HG03064 (cell line): ENCODE measurements at regions not wholly inside any gene's neighbourhood (a gene's known extent, or its start where the extent isn't known, plus 50 kb on each side); places are given as distances from the start of the nearest gene placed in this dataset.

ENCODE experiments used
- ATAC-seq: cut with Tn5 transposase; IDR thresholded peaks from one replicate; pipeline ENCODE4 v1.9.1; 2021; ENCODE audit warnings: low read depth; ENCODE audit not compliant: unreplicated experiment

DNA sequence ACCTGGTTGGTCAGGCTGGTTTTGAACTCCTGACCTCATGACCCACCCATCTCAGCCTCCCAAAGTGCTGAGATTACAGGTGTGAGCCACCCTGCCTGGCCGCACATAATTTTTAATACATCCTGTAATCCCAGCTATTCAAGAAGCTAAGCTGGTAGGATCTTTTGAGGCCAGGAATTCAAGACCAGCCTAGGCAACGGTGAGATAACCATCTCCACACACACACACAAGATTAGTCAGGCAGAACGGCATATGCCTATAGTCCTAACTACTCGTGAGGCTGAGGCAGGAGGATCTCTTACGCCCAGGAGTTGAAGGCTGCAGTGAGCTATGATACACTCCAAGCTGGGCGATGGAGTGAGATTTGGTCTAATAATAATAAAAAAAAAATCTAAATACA, 212.4 kb upstream of the NEIL3 start:
- ATAC-seq: no peak

GRCh38 chr4:177099211-177099610, 210.5 kb upstream of the NEIL3 start:
- ATAC-seq: no peak

DNA sequence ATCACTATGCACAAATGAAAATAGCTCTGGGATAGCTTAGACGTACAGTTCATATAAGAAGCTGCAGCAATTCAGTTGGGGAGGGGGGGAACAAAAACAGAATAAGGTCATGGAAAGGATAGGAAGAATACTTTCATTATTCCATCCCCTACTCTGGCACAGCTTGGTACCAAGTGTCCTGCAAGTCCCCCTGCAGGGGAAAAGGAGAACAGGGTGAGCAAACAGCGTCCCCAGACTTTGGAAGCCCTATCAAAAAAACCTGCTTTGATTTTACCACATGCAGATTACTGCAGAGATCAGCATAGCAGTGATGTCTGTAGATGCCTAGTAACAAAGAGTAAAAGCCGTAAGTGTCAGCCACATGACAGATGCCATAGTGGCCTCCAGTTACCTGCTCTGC, 209.4 kb upstream of the NEIL3 start:
- ATAC-seq: no peak

DNA sequence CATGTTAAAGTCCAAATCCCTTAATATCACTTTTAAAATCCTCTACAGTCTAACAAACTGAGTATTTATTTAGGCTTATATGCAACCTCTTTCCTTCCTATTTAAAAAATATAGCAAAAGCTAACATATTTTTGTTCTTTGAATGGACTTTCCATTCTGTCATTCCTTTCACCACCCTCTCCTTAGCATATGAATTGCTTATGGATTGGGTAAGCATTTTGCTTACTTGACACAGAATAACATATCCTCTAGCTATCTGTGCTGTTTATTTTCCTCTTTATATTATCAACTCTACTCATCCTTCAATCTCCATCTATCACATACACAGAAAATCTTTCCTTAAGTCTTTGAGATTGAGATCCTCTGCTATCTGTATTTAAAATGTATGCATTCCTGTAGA, 206.1 kb upstream of the NEIL3 start:
- no peak for ATAC-seq

- no peak for ATAC-seq
These were observed 204.1 kb upstream of the NEIL3 start for GRCh38 chr4:177105536-177105935.

DNA sequence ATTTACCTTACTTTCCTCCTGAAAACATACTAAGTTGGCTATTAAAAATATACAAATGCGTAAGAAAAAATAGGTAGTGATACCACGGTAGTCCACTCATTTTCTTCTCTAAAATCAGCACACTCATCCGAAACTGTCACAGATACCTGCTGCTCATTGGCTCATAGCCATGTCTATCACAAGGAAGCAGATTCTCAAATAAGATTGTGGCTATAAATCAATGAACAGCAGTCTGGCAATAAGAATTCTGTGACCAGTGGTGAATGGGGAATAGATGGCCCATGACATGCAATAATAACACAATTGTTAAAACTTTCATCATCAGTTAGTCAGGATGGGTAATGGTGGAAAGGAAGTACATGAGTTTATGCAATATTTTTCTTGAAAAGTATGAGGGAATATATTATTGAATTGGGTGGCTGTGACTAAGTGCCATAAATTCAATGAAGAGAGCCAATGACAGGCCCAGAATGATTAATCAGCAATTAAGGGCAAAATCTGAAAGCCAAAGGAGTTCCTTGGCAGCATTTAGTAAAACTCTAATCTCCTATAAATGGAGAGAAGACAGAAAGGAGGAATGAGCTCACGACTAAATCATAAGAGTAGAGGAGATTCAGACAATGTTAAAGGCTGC, 202.3 kb upstream of the NEIL3 start:
- no peak for ATAC-seq

DNA sequence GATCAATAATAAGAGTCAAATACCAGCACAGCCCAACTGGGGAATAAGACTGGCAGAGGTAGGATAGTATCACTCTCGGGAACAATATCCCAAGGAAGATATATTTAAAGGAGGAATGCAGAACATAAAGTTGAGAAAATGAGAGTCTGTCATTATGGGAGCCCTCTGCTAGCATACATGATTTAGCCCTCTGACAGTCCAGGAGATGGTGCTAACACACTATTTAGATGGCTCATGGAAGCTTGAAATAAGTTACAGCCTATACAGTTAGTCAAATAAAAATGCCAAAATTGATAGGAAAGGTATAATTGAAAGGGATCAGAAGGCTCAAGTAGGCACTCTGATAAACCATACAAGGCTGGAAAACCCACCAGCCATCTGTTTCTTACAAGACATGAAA, 201.0 kb upstream of the NEIL3 start:
- ATAC-seq: no peak

- no peak for ATAC-seq
These were observed 199.9 kb upstream of the NEIL3 start for GRCh38 chr4:177109769-177110168.

DNA sequence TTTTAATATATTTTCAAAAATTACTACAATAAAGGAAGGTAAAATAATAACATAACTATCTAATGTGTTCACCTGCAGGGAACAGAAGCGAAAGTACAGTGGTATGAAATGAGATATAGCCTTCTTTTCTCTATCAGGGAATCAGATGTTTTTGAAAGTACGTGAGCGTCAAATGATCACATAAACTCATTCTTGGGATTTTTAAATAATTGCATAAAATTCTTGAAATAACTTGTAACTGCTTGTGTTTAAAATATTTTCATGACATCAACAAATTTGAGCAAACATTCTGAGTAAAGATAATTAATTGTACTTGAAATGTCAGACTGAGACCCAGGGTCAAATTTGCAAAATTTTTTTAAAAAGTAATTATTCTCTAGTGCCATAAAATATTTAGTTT, 193.5 kb upstream of the NEIL3 start:
- ATAC-seq: no peak

DNA sequence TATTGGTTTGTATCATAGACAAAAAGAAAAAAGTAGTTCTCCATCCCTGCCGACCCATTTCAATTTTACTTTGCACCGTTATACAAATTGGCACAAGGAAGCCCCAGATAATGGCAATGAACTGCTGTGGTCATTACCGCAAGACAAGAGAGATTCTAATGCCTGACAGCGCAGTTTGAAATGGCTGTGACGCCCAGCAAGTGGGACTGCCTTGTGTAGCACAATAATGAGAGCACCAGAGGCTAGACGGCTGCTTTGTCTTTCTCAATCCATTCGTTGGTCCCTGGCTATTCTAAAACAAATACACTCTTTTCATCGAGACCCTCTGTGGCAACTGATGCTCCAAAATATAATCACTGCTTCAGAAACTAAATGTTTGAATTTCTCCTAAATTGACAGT, 192.4 kb upstream of the NEIL3 start:
- no peak for ATAC-seq

GRCh38 chr4:177118596-177118995, 191.1 kb upstream of the NEIL3 start:
- ATAC-seq: no peak

DNA sequence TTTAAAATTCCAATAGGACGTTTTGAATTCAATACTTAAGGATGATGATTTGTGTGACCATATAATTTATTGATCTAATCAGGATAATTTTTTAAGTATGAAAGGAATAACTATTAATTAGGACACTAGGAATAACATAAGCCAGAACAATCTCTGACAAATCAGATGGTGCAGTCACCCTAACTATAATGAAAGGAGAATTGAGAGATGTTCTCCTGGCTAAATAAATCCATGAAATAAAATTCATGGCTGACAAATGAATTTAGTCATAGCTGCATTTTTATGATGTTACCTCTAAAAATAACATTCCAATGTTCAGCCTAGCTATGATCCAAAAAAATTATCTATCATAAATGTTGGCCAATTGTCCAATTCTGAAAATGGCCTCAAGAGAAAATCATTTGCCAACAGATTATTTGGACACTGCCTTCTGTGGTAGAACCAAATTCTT, 190.6 kb upstream of the NEIL3 start:
- no peak for ATAC-seq

- ATAC-seq: no peak
These were observed 190.0 kb upstream of the NEIL3 start for GRCh38 chr4:177119691-177120090.

DNA sequence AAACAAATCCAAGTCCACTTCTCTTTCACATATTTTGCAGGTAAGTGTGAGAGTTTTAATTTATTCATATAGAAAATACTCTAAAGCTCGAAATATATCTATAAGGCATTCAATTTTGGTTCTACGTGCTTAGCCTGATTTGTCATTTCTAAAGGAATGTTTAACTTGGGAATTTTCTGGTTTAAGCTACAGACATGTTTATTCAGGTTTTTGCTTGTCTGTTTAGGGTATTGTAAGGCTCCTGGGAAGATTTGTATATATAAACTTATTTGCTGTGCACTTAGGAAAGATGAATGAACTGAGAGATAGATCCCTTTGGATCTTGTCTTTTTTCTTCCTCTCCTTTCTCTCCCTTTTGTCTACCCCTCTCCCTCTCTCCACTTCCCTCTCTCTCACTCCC, 185.9 kb upstream of the NEIL3 start:
- no peak for ATAC-seq

GRCh38 chr4:177124349-177125064, 185.2 kb upstream of the NEIL3 start:
- ATAC-seq: no peak

DNA sequence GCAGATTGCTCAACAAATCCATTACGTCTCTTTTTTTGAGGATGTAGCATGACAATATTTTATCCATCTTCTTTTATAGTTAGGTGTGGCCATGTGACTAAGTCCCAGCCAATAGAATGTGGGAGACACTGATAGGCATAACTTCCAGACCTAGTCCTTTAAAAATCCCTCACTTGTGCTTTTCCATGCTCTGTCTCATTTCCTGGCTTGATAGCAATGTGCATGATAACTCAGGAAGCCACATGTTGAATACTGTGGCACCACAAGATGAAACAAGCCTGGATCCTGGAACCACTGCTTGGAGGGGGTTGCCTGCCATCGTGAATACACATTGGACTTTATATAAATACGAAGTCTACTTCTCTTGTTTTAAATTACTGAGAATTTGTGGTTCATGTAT, 184.0 kb upstream of the NEIL3 start:
- ATAC-seq: no peak

DNA sequence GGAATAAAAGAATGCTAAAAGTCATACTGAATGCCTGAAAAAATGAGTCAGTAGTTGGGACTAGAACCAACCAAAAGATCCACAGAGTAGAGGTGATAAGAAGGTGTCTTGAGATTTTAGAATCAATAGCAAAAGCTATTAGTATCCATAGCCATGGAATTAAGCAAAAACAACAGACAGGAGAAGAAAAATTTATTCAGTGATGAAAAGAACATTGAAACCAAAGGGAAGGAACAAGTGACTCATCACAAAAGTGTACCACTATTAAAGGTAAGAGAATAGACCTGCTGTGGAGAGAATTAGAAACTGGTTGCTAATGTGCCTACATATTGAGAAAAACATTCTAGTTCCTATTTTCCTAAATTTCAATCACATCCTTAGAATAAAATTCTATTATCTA, 182.0 kb upstream of the NEIL3 start:
- no peak for ATAC-seq

GRCh38 chr4:177128306-177128705, 181.4 kb upstream of the NEIL3 start:
- ATAC-seq: no peak

- no peak for ATAC-seq
These were observed 177.9 kb upstream of the NEIL3 start for GRCh38 chr4:177131736-177132135.

- ATAC-seq: no peak
These were observed 162.0 kb upstream of the NEIL3 start for GRCh38 chr4:177147668-177148067.

DNA sequence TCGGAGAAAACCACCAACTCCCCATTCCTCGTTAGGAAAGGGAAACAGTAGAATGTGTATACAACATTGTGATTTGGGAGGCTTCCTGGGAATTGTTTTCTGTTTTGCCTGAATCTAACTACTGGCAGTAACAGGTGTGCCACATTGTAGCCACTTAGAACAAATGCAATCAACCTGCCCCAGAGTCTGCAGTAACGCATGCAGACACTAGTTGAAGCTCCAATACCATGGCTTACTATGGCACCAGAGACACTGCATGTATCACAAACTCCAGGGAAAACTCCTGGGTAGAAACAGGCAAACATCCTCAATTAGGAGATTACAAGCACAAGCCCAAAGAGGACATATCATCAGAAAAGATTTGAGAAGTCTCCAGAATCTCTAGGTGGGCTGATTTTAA, 154.2 kb upstream of the NEIL3 start:
- ATAC-seq: no peak

DNA sequence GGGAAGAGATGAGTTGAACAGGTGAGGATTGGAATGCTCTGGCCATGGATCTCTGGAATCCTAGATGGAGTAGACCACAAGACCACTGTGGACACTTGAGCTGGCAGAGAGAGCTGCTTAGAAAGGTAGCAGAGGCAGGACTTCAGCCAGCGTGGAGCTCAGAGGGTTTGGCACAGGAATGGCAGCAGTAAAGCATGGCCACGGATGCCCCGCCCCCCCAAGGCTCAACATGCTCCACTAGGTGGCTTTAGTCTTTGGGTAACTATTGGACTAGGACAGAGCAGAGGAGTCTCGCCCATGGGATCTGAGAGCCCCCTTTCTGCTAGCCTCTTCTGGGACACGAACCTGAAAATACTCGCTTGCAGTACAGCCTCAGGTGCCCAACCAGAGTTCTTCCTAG, 150.1 kb upstream of the NEIL3 start:
- no peak for ATAC-seq
